C4-2B (cell line): ENCODE measurements at regions not wholly inside any gene's neighbourhood (a gene's known extent, or its start where the extent isn't known, plus 50 kb on each side); places are given as distances from the start of the nearest gene placed in this dataset.

Source experiments
- ZFX ChIP-seq: fragments of 450-650 bp; IDR thresholded peaks from 2 replicates; pipeline ENCODE4 v1.6.1; 2017
- TF ChIP-seq, protein P1 (sequence below): fragments of 450-650 bp; conservative IDR thresholded peaks from 2 replicates; pipeline ENCODE4 v1.5.1; 2017; ENCODE audit warnings: mild to moderate bottlenecking

DNA sequence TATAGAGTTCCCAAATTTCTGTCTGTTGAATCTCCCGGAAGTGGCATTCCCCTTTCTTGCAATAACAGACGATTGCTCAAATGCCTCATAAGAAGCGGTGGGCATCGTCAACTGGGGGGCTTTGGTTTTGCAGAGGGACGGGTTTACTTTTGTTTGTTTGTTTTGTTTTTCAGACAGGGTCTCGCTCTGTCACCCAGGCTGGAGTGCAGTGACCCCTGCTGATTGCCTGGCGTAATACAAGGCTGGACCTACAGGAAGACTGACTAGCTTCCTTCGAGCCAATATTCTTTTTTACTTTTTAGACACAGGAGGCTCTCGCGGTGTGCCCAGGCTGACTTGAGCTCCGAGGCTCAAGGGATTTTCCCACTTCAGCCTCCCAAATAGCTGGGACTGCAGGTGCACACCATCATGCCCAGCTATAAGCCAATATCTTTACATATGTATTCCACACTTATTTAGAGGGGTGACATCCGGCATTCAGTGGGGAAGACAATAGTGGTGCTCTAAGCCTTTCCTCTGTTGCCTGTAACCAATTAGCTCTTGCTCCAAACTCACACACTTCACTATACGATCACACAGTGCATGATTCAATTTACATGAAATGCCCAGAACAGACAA is 58.1 kb downstream of the FHIP2A start:
- TF ChIP-seq, protein P1, sequence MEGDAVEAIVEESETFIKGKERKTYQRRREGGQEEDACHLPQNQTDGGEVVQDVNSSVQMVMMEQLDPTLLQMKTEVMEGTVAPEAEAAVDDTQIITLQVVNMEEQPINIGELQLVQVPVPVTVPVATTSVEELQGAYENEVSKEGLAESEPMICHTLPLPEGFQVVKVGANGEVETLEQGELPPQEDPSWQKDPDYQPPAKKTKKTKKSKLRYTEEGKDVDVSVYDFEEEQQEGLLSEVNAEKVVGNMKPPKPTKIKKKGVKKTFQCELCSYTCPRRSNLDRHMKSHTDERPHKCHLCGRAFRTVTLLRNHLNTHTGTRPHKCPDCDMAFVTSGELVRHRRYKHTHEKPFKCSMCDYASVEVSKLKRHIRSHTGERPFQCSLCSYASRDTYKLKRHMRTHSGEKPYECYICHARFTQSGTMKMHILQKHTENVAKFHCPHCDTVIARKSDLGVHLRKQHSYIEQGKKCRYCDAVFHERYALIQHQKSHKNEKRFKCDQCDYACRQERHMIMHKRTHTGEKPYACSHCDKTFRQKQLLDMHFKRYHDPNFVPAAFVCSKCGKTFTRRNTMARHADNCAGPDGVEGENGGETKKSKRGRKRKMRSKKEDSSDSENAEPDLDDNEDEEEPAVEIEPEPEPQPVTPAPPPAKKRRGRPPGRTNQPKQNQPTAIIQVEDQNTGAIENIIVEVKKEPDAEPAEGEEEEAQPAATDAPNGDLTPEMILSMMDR: peak; percentile 91
- TF ChIP-seq ZFX: no peak
